Esophagus muscularis mucosa (tissue), 4 donors: ENCODE measurements at regions not wholly inside any gene's neighbourhood (a gene's known extent, or its start where the extent isn't known, plus 50 kb on each side); places are given as distances from the start of the nearest gene placed in this dataset.
"Not testable (repeated sequence)": the region's sequence is repeated elsewhere in the genome, so short reads cannot be mapped to it uniquely, and the experiment has no call there.

Experiments used
- DNase-seq: peaks from one replicate; pipeline ENCODE4 v3.0.0-alpha.2; 2017; ENCODE audit errors: extremely low spot score
- H3K27ac ChIP-seq, 4 donors: fragments of 200-600 bp; sonication (generic); replicated peaks in 1 of 4; 1 replicate in 3 of 4; 2 replicates in 1 of 4; pipeline ENCODE4 v1.5.1; 2016 to 2019; ENCODE audit warnings: mild to moderate bottlenecking in 1 of 4
- H3K27me3 ChIP-seq, 4 donors: fragments of 200-600 bp; sonication (generic); one replicate each; pipeline versions ENCODE4 v1.5.1 to v1.6.0; 2016 to 2019
- H3K36me3 ChIP-seq, 4 donors: fragments of 200-600 bp; sonication (generic); one replicate each; pipeline ENCODE4 v1.5.1; 2016 to 2019
- H3K4me1 ChIP-seq, 4 donors: fragments of 200-600 bp; sonication (generic); one replicate each; pipeline ENCODE4 v1.5.1; 2016 to 2019
- H3K4me3 ChIP-seq, 4 donors: fragments of 200-600 bp; sonication (generic); 1 replicate in 2 of 4; 2 replicates in 2 of 4; pipeline ENCODE4 v1.5.1; 2016 to 2019; ENCODE audit warnings: mild to moderate bottlenecking in 4 of 4, moderate library complexity in 1 of 4
- H3K9me3 ChIP-seq, 4 donors: fragments of 200-600 bp; sonication (generic); 1 replicate in 3 of 4; 2 replicates in 1 of 4; pipeline ENCODE4 v1.5.1; 2016 to 2019
- CTCF ChIP-seq, 3 experiments: fragments of 200-600 bp in 2 of 3; fragments of 450-650 bp in 1 of 3; sonication (generic) in 2 of 3; IDR thresholded peaks; one replicate each; pipeline ENCODE4 v1.5.1; 2017 to 2019; ENCODE audit warnings: antibody characterized with exemption in 3 of 3, mild to moderate bottlenecking in 2 of 3, moderate library complexity in 1 of 3
- EP300 ChIP-seq: sonication (generic); formaldehyde crosslinking; IDR thresholded peaks from one replicate; pipeline ENCODE4 v1.6.1; 2017; ENCODE audit warnings: antibody characterized with exemption
- POLR2A ChIP-seq: fragments of 450-650 bp; IDR thresholded peaks from one replicate; pipeline ENCODE4 v1.6.1; 2017; ENCODE audit warnings: antibody characterized with exemption, moderate library complexity, mild to moderate bottlenecking, low read depth
- POLR2AphosphoS5 ChIP-seq, 2 donors: sonication (generic); formaldehyde crosslinking; IDR thresholded peaks; one replicate each; pipeline ENCODE4 v1.6.1; 2017; ENCODE audit warnings: antibody characterized with exemption in 2 of 2
- WGBS: methylation state at CpG from one replicate; pipeline ENCODE4 v1.1.5; 2018; 5-methylcytosine and 5-hydroxymethylcytosine counted together
- intact Hi-C: fragments of 100-400 bp; cut with DNase I; formaldehyde crosslinking; loops from one replicate; pipeline ENCODE4 v1.15.1; 2023

GRCh38 chr20:52075400-52075799 lies 116.2 kb downstream of the ZFP64 start:
- no peak overlapping the region for H3K4me3 ChIP-seq
- H3K36me3 ChIP-seq: peaks cover 0 to 5% (median 0%) of the 10 kb centered on the region in 4 donors
- no peak overlapping the region for H3K27ac ChIP-seq
- no peaks in the 10 kb centered on the region for H3K4me1 ChIP-seq
- H3K27me3 ChIP-seq: no peaks in the 10 kb centered on the region
- no peak for TF ChIP-seq POLR2A
- DNase-seq: no peak
- WGBS: 83% methylated on average over 3 of the region's 3 CpGs
- no peaks in the 10 kb centered on the region for H3K9me3 ChIP-seq
- intact Hi-C loops: no loop called here

GRCh38 chr20:52071136-52071535 lies 120.4 kb downstream of the ZFP64 start:
- Histone ChIP-seq H3K36me3 (no peaks in the 10 kb centered on the region), H3K27ac (no peak overlapping the region), H3K9me3 (no peaks in the 10 kb centered on the region), H3K4me3 (no peak overlapping the region), H3K4me1 (no peaks in the 10 kb centered on the region), H3K27me3 (no peaks in the 10 kb centered on the region)
- intact Hi-C loops: no loop called here
- TF ChIP-seq EP300 (no peak), POLR2AphosphoS5 (IDR thresholded peaks at IDR 0.05) (no peak), CTCF (IDR thresholded peaks at IDR 0.05) (no peak), POLR2A (no peak)
- DNase-seq: no peak
- 100% methylated on average over 2 of the region's 2 CpGs for WGBS

GRCh38 chr20:52064931-52065330 lies 126.6 kb downstream of the ZFP64 start:
- intact Hi-C loops: no loop called here
- H3K27me3 ChIP-seq: no peaks in the 10 kb centered on the region
- H3K36me3 ChIP-seq: no peaks in the 10 kb centered on the region
- DNase-seq: peak; percentile 60
- TF ChIP-seq POLR2A (no peak), CTCF (IDR thresholded peaks at IDR 0.05) (no peak), POLR2AphosphoS5 (IDR thresholded peaks at IDR 0.05) (no peak), EP300 (no peak)
- WGBS: 93% methylated on average over 1 of the region's 1 CpG
- H3K4me3 ChIP-seq: no peak overlapping the region
- no peak overlapping the region for H3K27ac ChIP-seq
- H3K9me3 ChIP-seq: no peaks in the 10 kb centered on the region
- no peaks in the 10 kb centered on the region for H3K4me1 ChIP-seq

- Histone ChIP-seq H3K4me1 (no peaks in the 10 kb centered on the region), H3K4me3 (no peak overlapping the region), H3K36me3 (no peaks in the 10 kb centered on the region), H3K27me3 (no peaks in the 10 kb centered on the region), H3K27ac (no peak overlapping the region), H3K9me3 (peaks cover 0 to 5% (median 2%) of the 10 kb centered on the region in 4 donors)
- no peak for TF ChIP-seq POLR2AphosphoS5 (IDR thresholded peaks at IDR 0.05)
- no peak for TF ChIP-seq POLR2A
- no peak for TF ChIP-seq CTCF (IDR thresholded peaks at IDR 0.05)
- TF ChIP-seq EP300: no peak
- 78% methylated on average over 5 of the region's 5 CpGs for WGBS
- intact Hi-C loops: no loop called here
- no peak for DNase-seq
Observed at GRCh38 chr20:52062452-52063209, 128.9 kb downstream of the ZFP64 start.

- TF ChIP-seq EP300 (no peak), POLR2AphosphoS5 (IDR thresholded peaks at IDR 0.05) (no peak), CTCF (IDR thresholded peaks at IDR 0.05) (peak in 1 of 3 experiments; percentile 18)
- H3K27ac ChIP-seq: no peak overlapping the region
- H3K36me3 ChIP-seq: no peaks in the 10 kb centered on the region
- no peak overlapping the region for H3K4me3 ChIP-seq
- peaks cover 0 to 21% (median 18%) of the 10 kb centered on the region in 4 donors for H3K9me3 ChIP-seq
- no peaks in the 10 kb centered on the region for H3K27me3 ChIP-seq
- H3K4me1 ChIP-seq: no peaks in the 10 kb centered on the region
- DNase-seq: no peak
- intact Hi-C loops: no loop called here
- WGBS: 58% methylated on average over 11 of the region's 11 CpGs
Observed at GRCh38 chr20:52060794-52061714, 130.5 kb downstream of the ZFP64 start.

- H3K36me3 ChIP-seq, H3K27me3 ChIP-seq, intact Hi-C loops, DNase-seq, H3K4me1 ChIP-seq, H3K27ac ChIP-seq, H3K4me3 ChIP-seq: not testable (repeated sequence)
- WGBS: 98% methylated on average over 3 of the region's 3 CpGs
- peaks cover 0 to 24% (median 22%) of the 10 kb centered on the region in 4 donors for H3K9me3 ChIP-seq
Observed at GRCh38 chr20:52057133-52057532, 134.4 kb downstream of the ZFP64 start.
